Panc1 (cell line): ENCODE measurements at regions not wholly inside any gene's neighbourhood (a gene's known extent, or its start where the extent isn't known, plus 50 kb on each side); places are given as distances from the start of the nearest gene placed in this dataset.
"Not testable (repeated sequence)": the region's sequence is repeated elsewhere in the genome, so short reads cannot be mapped to it uniquely, and the experiment has no call there.

ENCODE experiments used
- CTCF ChIP-seq: fragments of 450-650 bp; IDR thresholded peaks from 2 replicates; pipeline ENCODE4 v1.5.1; 2017; ENCODE audit warnings: mild to moderate bottlenecking
- REST ChIP-seq, 2 experiments: IDR thresholded peaks; 2 replicates each; pipeline ENCODE4 v1.6.1; 2011 to 2012; ENCODE audit warnings: low read depth in 2 of 2, control low read depth in 1 of 2, low read length in 1 of 2, mild to moderate bottlenecking in 1 of 2, moderate library complexity in 1 of 2; ENCODE audit not compliant: insufficient read depth in 1 of 2

DNA sequence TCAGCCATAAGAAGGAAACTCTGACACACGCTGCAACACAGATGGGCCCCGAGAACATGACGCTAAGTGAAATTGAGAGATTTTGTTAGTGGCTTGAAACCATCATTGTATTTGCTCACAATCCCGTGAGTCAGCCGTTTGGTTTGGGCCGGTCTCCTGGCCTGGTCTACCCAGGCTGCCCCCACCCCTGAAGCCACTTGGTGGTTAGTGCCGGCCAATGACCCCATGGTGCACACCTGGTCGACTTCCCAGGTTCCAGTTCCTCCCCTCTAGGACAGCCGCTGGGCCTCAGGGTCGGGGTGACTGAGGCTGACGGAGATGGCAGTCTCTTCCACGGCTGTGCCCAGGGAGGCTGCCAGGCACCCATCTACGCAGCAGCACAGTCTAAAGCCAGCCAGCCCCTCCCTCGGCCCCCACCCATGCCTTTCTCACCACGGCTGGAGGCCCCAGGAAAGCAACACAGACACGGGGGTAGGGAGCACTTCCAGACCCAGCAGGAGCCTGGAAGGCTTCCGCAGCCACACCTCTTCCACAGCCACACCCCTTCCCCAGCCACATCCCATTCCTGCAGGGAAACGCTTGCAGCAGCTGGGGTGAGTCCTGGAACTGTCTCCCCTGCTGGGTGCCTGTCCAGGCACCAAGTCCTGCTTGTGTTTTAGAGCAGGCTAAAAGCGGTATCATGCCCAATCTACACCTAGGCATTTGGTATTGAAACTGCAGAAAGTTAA is 5413.2 kb upstream of the TPTE start:
- not testable (repeated sequence) for TF ChIP-seq CTCF; REST (IDR thresholded peaks at IDR 0.05; ENCODE audit: insufficient read depth in 1 of 2, low read depth in 2 of 2, low read length in 1 of 2)
